Astrocyte (in vitro differentiated cells and primary cell): ENCODE measurements at regions not wholly inside any gene's neighbourhood (a gene's known extent, or its start where the extent isn't known, plus 50 kb on each side); places are given as distances from the start of the nearest gene placed in this dataset.
"Not testable (repeated sequence)": the region's sequence is repeated elsewhere in the genome, so short reads cannot be mapped to it uniquely, and the experiment has no call there.

ENCODE experiments used
- DNase-seq: peaks from one replicate; pipeline ENCODE4 v3.0.0-alpha.2; 2010; ENCODE audit warnings: low read depth
- FAIRE-seq: peaks from 2 replicates; lab custom pipeline; 2011; peaks lifted over from hg19 to GRCh38; lab: Jason Lieb, UNC
- H2AFZ ChIP-seq: 2 replicates; pipeline ENCODE4 v1.6.0; 2012; ENCODE audit warnings: low read depth, low read length, inconsistent platforms
- H3K27ac ChIP-seq: 2 replicates; pipeline ENCODE4 v1.5.1; 2011; ENCODE audit warnings: low read depth, low read length, inconsistent platforms
- H3K27me3 ChIP-seq: 2 replicates; pipeline ENCODE4 v1.6.0; 2011; ENCODE audit warnings: low read length, inconsistent platforms; ENCODE audit not compliant: insufficient read depth
- H3K36me3 ChIP-seq: 2 replicates; pipeline ENCODE4 v1.5.1; 2011; ENCODE audit warnings: low read length, inconsistent platforms; ENCODE audit not compliant: insufficient read depth
- H3K4me1 ChIP-seq: 2 replicates; pipeline ENCODE4 v1.5.1; 2011; ENCODE audit warnings: low read length, inconsistent platforms; ENCODE audit not compliant: insufficient read depth
- H3K4me2 ChIP-seq: 2 replicates; pipeline ENCODE4 v1.6.0; 2012; ENCODE audit warnings: low read length, inconsistent platforms
- H3K4me3 ChIP-seq: 2 replicates; pipeline ENCODE4 v1.5.1; 2011; ENCODE audit warnings: low read depth, mild to moderate bottlenecking, low read length, inconsistent platforms; ENCODE audit not compliant: insufficient read depth
- H3K79me2 ChIP-seq: 2 replicates; pipeline ENCODE4 v1.6.0; 2012; ENCODE audit warnings: mild to moderate bottlenecking, low read length, inconsistent platforms; ENCODE audit not compliant: insufficient read depth
- H3K9ac ChIP-seq: 2 replicates; pipeline ENCODE4 v1.6.0; 2012; ENCODE audit warnings: mild to moderate bottlenecking, low read length, inconsistent platforms
- H3K9me3 ChIP-seq: 2 replicates; pipeline ENCODE4 v1.5.1; 2012; ENCODE audit warnings: low read depth, mild to moderate bottlenecking, low read length, inconsistent platforms; ENCODE audit not compliant: insufficient read depth
- H4K20me1 ChIP-seq: 2 replicates; pipeline ENCODE4 v1.6.0; 2012; ENCODE audit warnings: low read length, inconsistent platforms; ENCODE audit not compliant: insufficient read depth
- H3K27ac Mint-ChIP-seq: one replicate; pipeline ENCODE4 v1.8.0; 2021; ENCODE audit warnings: mild to moderate bottlenecking, mixed read lengths; ENCODE audit not compliant: unreplicated experiment
- H3K27me3 Mint-ChIP-seq: one replicate; pipeline ENCODE4 v1.8.0; 2021; ENCODE audit warnings: low read depth, mixed read lengths; ENCODE audit not compliant: unreplicated experiment
- H3K36me3 Mint-ChIP-seq: one replicate; pipeline ENCODE4 v1.8.0; 2021; ENCODE audit warnings: low read depth, mixed read lengths; ENCODE audit not compliant: unreplicated experiment
- H3K4me1 Mint-ChIP-seq: one replicate; pipeline ENCODE4 v1.8.0; 2021; ENCODE audit warnings: low read depth, mixed read lengths; ENCODE audit not compliant: unreplicated experiment
- H3K4me3 Mint-ChIP-seq: one replicate; pipeline ENCODE4 v1.8.0; 2021; ENCODE audit warnings: mild to moderate bottlenecking, moderate library complexity, mixed read lengths; ENCODE audit not compliant: unreplicated experiment
- H3K9me3 Mint-ChIP-seq: one replicate; pipeline ENCODE4 v1.8.0; 2021; ENCODE audit warnings: mild to moderate bottlenecking, mixed read lengths; ENCODE audit not compliant: unreplicated experiment
- CTCF ChIP-seq: IDR thresholded peaks from 2 replicates; pipeline ENCODE4 v1.5.1; 2011; ENCODE audit warnings: low read depth, mild to moderate bottlenecking, inconsistent platforms, low read length, moderate library complexity; ENCODE audit not compliant: insufficient read depth
- EZH2 ChIP-seq: IDR thresholded peaks from 2 replicates; pipeline ENCODE4 v1.6.1; 2012; ENCODE audit warnings: mild to moderate bottlenecking, low read length, inconsistent platforms; ENCODE audit not compliant: insufficient read depth

GRCh38 chr4:33841120-33841519 is 2403.2 kb downstream of the ARAP2 start:
- no peak for DNase-seq
- Histone ChIP-seq H3K27ac (no peak overlapping the region), H3K27me3 (no peaks in the 10 kb centered on the region), H3K9ac (no peak overlapping the region), H3K36me3 (no peaks in the 10 kb centered on the region), H3K4me1 (peaks cover 16% of the 10 kb centered on the region), H3K79me2 (no peaks in the 10 kb centered on the region), H3K4me2 (no peak overlapping the region), H3K9me3 (no peaks in the 10 kb centered on the region), H3K4me3 (no peak overlapping the region), H4K20me1 (no peaks in the 10 kb centered on the region), H2AFZ (no peak overlapping the region)
- FAIRE-seq, result no peak
- no peaks in the 10 kb centered on the region for H3K27me3 Mint-ChIP-seq
- peaks cover 2% of the 10 kb centered on the region for H3K36me3 Mint-ChIP-seq
- no peak for TF ChIP-seq EZH2
- TF ChIP-seq CTCF, result no peak
- peaks cover 12% of the 10 kb centered on the region for H3K4me1 Mint-ChIP-seq
- peaks cover 3% of the 10 kb centered on the region for H3K9me3 Mint-ChIP-seq
- H3K27ac Mint-ChIP-seq, result no peak overlapping the region
- H3K4me3 Mint-ChIP-seq, result no peak overlapping the region

- H3K79me2 ChIP-seq, result no peaks in the 10 kb centered on the region
- FAIRE-seq (peak; percentile 83), DNase-seq (peak; percentile 55)
- no peaks in the 10 kb centered on the region for H3K27me3 ChIP-seq
- no peaks in the 10 kb centered on the region for H3K4me1 ChIP-seq
- H3K27me3 Mint-ChIP-seq, result no peaks in the 10 kb centered on the region
- H3K9me3 ChIP-seq, result no peaks in the 10 kb centered on the region
- no peak overlapping the region for H3K27ac Mint-ChIP-seq
- peaks cover 7% of the 10 kb centered on the region for H3K9me3 Mint-ChIP-seq
- TF ChIP-seq EZH2 (no peak), CTCF (no peak)
- H2AFZ ChIP-seq, result no peak overlapping the region
- no peak overlapping the region for H3K4me3 ChIP-seq
- H3K4me1 Mint-ChIP-seq, result peaks cover 7% of the 10 kb centered on the region
- H3K27ac ChIP-seq, result no peak overlapping the region
- H3K4me2 ChIP-seq, result no peak overlapping the region
- H3K36me3 Mint-ChIP-seq, result peaks cover 2% of the 10 kb centered on the region
- H3K9ac ChIP-seq, result no peak overlapping the region
- H4K20me1 ChIP-seq, result no peaks in the 10 kb centered on the region
- H3K36me3 ChIP-seq, result no peaks in the 10 kb centered on the region
- H3K4me3 Mint-ChIP-seq, result no peak overlapping the region
These were observed 2393.9 kb downstream of the ARAP2 start for GRCh38 chr4:33850371-33850902.

GRCh38 chr4:33853670-33854069 is 2390.6 kb downstream of the ARAP2 start:
- not testable (repeated sequence) for H3K27me3 Mint-ChIP-seq, H3K4me3 ChIP-seq, H3K36me3 ChIP-seq, H3K4me2 ChIP-seq, H3K9me3 ChIP-seq, H3K36me3 Mint-ChIP-seq, H3K27me3 ChIP-seq, H3K4me3 Mint-ChIP-seq, H3K79me2 ChIP-seq, H3K27ac ChIP-seq, FAIRE-seq, H4K20me1 ChIP-seq, DNase-seq, H3K27ac Mint-ChIP-seq, H3K9me3 Mint-ChIP-seq, H3K4me1 ChIP-seq, H2AFZ ChIP-seq, H3K9ac ChIP-seq, H3K4me1 Mint-ChIP-seq
